ENCODE measurements at regions not wholly inside any gene's neighbourhood (a gene's known extent, or its start where the extent isn't known, plus 50 kb on each side); places are given as distances from the start of the nearest gene placed in this dataset.

DNA sequence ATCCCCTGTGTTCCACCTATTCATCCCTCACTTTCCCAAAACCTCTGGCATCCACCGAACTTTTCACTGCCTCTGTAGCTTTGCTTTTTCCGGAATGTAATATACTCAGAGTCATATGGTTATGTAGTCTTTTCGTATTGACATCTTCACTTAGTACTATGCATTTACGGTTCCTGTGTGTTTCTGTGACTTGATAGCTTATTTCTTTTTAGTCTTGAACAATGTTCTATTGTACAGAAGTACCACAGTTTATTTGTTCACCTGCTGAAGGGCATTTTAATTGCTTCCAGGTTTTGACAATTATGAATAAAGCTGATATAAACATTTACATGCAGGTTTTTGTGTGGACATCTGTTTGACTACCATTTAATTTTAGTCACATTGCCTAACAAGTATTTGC is 154.7 kb upstream of the DOK6 start:
- no peak for DNase-seq (ENCODE audit: low read depth)
- no peak for TF ChIP-seq POLR2A (IDR thresholded peaks at IDR 0.05; ENCODE audit: extremely low read depth, insufficient read length)
- TF ChIP-seq, protein P1, sequence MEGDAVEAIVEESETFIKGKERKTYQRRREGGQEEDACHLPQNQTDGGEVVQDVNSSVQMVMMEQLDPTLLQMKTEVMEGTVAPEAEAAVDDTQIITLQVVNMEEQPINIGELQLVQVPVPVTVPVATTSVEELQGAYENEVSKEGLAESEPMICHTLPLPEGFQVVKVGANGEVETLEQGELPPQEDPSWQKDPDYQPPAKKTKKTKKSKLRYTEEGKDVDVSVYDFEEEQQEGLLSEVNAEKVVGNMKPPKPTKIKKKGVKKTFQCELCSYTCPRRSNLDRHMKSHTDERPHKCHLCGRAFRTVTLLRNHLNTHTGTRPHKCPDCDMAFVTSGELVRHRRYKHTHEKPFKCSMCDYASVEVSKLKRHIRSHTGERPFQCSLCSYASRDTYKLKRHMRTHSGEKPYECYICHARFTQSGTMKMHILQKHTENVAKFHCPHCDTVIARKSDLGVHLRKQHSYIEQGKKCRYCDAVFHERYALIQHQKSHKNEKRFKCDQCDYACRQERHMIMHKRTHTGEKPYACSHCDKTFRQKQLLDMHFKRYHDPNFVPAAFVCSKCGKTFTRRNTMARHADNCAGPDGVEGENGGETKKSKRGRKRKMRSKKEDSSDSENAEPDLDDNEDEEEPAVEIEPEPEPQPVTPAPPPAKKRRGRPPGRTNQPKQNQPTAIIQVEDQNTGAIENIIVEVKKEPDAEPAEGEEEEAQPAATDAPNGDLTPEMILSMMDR (IDR thresholded peaks at IDR 0.05; ENCODE audit: low read depth, low read length), result no peak

DNA sequence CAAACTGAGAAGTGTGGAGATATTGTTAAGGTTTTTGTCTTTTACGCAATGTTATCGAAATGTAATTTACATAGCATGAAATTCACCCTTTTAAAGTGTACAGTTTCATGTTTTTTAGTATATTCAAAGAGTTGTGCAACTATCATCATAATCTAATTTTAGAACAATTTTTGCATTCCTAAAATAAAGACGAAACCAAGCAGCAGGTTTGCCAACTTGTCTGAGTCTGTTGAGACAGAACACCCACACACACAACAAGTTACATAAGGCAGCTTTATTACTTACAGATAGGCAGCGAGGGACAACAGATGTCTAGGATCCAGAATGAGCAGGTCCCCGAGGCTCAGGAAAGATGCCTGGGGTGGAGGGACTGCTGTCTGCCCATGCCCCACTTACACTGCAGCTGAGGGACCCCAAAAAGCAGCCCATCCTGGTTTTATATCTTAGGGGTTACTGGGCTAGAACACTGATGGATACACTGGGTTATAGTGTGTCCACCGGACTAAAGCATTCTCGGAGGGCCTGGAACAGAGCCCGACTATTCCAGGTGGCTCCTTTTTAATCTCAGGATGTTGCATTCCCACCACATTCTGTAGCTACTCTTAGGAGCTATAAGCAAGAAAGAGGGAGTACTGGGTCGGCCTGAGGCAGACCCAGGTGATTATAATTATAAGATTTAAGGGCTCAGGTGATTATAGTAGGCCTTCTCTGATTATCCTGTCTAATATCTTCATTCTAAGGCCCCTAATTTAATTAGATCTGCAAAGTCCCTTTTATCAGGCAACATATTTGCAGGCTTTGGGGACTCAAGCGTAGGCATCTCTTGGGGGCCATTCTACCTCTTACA is 150.2 kb upstream of the DOK6 start:
- no peak for DNase-seq (ENCODE audit: low read depth)
- no peak overlapping the region for H3K4me3 ChIP-seq (ENCODE audit: low read depth, low read length)
- TF ChIP-seq MAX (IDR thresholded peaks at IDR 0.05; ENCODE audit: low read depth, low read length) (no peak), POLR2A (IDR thresholded peaks at IDR 0.05; ENCODE audit: extremely low read depth, insufficient read length) (no peak), MYC (IDR thresholded peaks at IDR 0.05; ENCODE audit: low read depth, low read length) (no peak)

More for the DNA sequence above, 154.7 kb upstream of the DOK6 start:
- H3K4me3 ChIP-seq (ENCODE audit: low read depth, low read length), result no peak overlapping the region

DNA sequence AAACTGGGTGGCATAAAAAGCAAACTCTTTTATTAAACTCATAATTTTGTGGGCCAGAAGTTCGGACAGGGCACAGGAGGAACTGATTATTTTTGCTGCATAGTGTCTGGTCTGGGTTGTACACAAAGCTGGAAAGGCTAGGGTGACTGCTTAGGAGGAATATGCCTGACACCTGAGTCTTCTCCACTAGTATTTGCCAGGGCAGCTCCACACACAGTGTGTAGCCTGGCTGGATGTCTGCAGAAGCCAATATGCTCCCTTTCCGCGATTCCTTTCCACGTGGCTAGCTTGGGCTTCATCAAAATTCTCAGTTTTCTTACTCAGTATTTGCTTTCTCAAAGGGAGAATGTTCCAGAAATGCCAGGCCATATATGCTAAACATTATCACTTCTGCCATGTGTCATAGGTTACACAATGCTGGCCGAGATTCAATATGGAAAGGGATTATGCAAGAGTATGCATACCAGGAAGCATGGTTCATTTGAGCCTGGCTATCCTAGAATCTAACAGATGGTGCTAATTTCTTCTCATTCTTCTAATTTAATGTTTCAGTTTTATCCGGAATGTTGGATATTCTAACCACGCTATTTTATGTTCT is 142.7 kb upstream of the DOK6 start:
- H3K4me3 ChIP-seq (ENCODE audit: low read depth, low read length), result no peak overlapping the region
- no peak for TF ChIP-seq POLR2A (IDR thresholded peaks at IDR 0.05; ENCODE audit: extremely low read depth, insufficient read length)
- TF ChIP-seq, protein P1 (IDR thresholded peaks at IDR 0.05; ENCODE audit: low read depth, low read length), result no peak
- TF ChIP-seq MAX (IDR thresholded peaks at IDR 0.05; ENCODE audit: low read depth, low read length), result no peak
- TF ChIP-seq MYC (IDR thresholded peaks at IDR 0.05; ENCODE audit: low read depth, low read length), result no peak
- peak; percentile 6 for DNase-seq (ENCODE audit: low read depth)

DNA sequence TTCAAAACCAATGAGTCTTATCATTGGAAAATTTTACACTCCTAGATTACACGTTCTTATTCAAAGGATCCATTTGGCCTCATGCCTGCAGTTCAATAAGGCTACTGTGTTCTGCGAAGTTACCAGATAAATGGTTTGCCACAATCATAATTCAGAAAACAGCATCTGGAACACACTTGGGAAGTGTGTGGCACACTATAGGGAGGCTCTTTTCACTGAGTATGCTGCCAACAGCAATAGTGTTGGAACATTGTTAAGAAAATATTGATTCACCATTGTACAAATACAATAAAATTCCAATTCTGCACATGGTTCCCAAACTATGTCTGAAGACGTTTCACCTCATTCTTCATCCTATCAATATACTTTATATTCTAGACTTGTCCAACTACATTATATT is 141.4 kb upstream of the DOK6 start:
- H3K4me3 ChIP-seq (ENCODE audit: low read depth, low read length), result no peak overlapping the region
- TF ChIP-seq, protein P1 (IDR thresholded peaks at IDR 0.05; ENCODE audit: low read depth, low read length), result no peak
- TF ChIP-seq MAX (IDR thresholded peaks at IDR 0.05; ENCODE audit: low read depth, low read length) (no peak), POLR2A (IDR thresholded peaks at IDR 0.05; ENCODE audit: extremely low read depth, insufficient read length) (no peak), MYC (IDR thresholded peaks at IDR 0.05; ENCODE audit: low read depth, low read length) (no peak)

DNA sequence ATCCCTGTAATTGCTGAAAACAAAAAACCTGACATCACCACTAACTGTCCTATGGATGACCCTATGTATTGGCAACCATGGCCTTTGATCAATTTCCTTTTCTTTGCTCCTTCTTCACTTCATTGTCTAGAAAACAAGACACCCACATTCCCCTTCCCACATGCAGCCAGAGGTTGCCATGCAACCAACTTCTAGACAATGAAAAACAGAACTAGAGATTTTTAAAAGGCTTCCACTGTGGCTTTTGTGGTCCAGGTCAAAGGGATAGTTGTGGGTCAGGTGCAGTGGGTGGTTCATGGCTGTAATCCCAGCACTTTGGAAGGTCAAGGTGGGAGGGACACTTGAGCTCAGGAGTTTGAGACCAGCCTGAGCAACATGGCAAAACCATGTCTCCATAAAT is 139.3 kb upstream of the DOK6 start:
- H3K4me3 ChIP-seq (ENCODE audit: low read depth, low read length), result no peak overlapping the region
- no peak for DNase-seq (ENCODE audit: low read depth)
- TF ChIP-seq MAX (IDR thresholded peaks at IDR 0.05; ENCODE audit: low read depth, low read length) (no peak), POLR2A (IDR thresholded peaks at IDR 0.05; ENCODE audit: extremely low read depth, insufficient read length) (no peak), MYC (IDR thresholded peaks at IDR 0.05; ENCODE audit: low read depth, low read length) (no peak)
- TF ChIP-seq, protein P1 (IDR thresholded peaks at IDR 0.05; ENCODE audit: low read depth, low read length), result no peak

More for the DNA sequence above, 141.4 kb upstream of the DOK6 start:
- DNase-seq (ENCODE audit: low read depth), result no peak

GRCh38 chr18:69265656-69266055 is 135.0 kb upstream of the DOK6 start:
- no peak for DNase-seq (ENCODE audit: low read depth)
- no peak for TF ChIP-seq MYC (IDR thresholded peaks at IDR 0.05; ENCODE audit: low read depth, low read length)
- no peak for TF ChIP-seq MAX (IDR thresholded peaks at IDR 0.05; ENCODE audit: low read depth, low read length)
- TF ChIP-seq POLR2A (IDR thresholded peaks at IDR 0.05; ENCODE audit: extremely low read depth, insufficient read length), result no peak
- TF ChIP-seq, protein P1 (IDR thresholded peaks at IDR 0.05; ENCODE audit: low read depth, low read length), result no peak
- no peak overlapping the region for H3K4me3 ChIP-seq (ENCODE audit: low read depth, low read length)
